SH-SY5Y (cell line): ENCODE measurements at regions not wholly inside any gene's neighbourhood (a gene's known extent, or its start where the extent isn't known, plus 50 kb on each side); places are given as distances from the start of the nearest gene placed in this dataset.

Source experiments
- GATA2 ChIP-seq: IDR thresholded peaks from 2 replicates; pipeline ENCODE4 v1.6.1; 2011; ENCODE audit warnings: mild to moderate bottlenecking, low read depth, low read length
- GATA3 ChIP-seq: IDR thresholded peaks from 2 replicates; pipeline ENCODE4 v1.6.1; 2011; ENCODE audit warnings: low read depth, mild to moderate bottlenecking, low read length, moderate library complexity

- no peak for TF ChIP-seq GATA3
- no peak for TF ChIP-seq GATA2
Measured at GRCh38 chr2:45218931-45219339, 209.7 kb upstream of the SIX2 start.
